Psoas muscle (tissue), 7 donors: ENCODE measurements at regions not wholly inside any gene's neighbourhood (a gene's known extent, or its start where the extent isn't known, plus 50 kb on each side); places are given as distances from the start of the nearest gene placed in this dataset.

Experiments used
- ATAC-seq, 4 donors: fragments of 200-7000 bp; cut with Tn5 transposase; one replicate each; pipeline ENCODE4 v1.9.1; 2020; ENCODE audit warnings: moderate library complexity in 3 of 4, mild to moderate bottlenecking in 2 of 4
- DNase-seq, 2 donors: peaks; one replicate each; pipeline ENCODE4 v3.0.0-alpha.2; 2020
- H3K27ac ChIP-seq: fragments of 200-600 bp; one replicate; pipeline ENCODE4 v1.8.0; 2022
- H3K27me3 ChIP-seq, 3 donors: fragments of 200-600 bp in 1 of 3; one replicate each; pipeline versions ENCODE4 v1.6.1 to v1.8.0; 2013 to 2022; ENCODE audit warnings: low read length in 2 of 3, mild to moderate bottlenecking in 2 of 3, moderate library complexity in 1 of 3; ENCODE audit not compliant: insufficient read depth in 3 of 3
- H3K36me3 ChIP-seq, 2 donors: fragments of 200-600 bp in 1 of 2; one replicate each; pipeline versions ENCODE4 v1.6.1 to v1.8.0; 2013 to 2022; ENCODE audit warnings: low read depth in 1 of 2, mild to moderate bottlenecking in 1 of 2, moderate library complexity in 1 of 2; ENCODE audit not compliant: insufficient read depth in 1 of 2
- H3K4me1 ChIP-seq: fragments of 200-600 bp; one replicate; pipeline ENCODE4 v1.8.0; 2022
- H3K4me3 ChIP-seq: fragments of 200-600 bp; one replicate; pipeline ENCODE4 v1.8.0; 2022; ENCODE audit warnings: mild to moderate bottlenecking
- H3K9me3 ChIP-seq: fragments of 200-600 bp; one replicate; pipeline ENCODE4 v1.8.0; 2022
- WGBS, 3 donors: extraction: QIAGEN DNeasy Blood & Tissue Kit; methylation state at CpG; one replicate each; pipeline versions ENCODE4 v1.1.6 to v1.1.7; 2013; 5-methylcytosine and 5-hydroxymethylcytosine counted together
- intact Hi-C, 2 donors: fragments of 100-400 bp; cut with DNase I; formaldehyde crosslinking; loops; one replicate each; pipeline versions ENCODE4 v1.11.0 to v1.14.2; 2022
- TF ChIP-seq, protein P1 (sequence below): fragments of 200-600 bp; IDR thresholded peaks from one replicate; pipeline ENCODE4 v1.8.0; 2022; ENCODE audit warnings: antibody characterized with exemption
- donor health status: healthy with polysubstance abuse.
- donor health status: DM: no; HTN: no; CAD: no; lungs with moderate emphysema.
- donor health status: Bipolar disorder and iron deficiency.
- donor health status: healthy.
- donor health status: DM: yes; HTN: yes; CAD: no.
- donor health status: DM: no; HTN: no; CAD: no.
- donor health status: DM: yes; HTN: yes; CAD: no.

DNA sequence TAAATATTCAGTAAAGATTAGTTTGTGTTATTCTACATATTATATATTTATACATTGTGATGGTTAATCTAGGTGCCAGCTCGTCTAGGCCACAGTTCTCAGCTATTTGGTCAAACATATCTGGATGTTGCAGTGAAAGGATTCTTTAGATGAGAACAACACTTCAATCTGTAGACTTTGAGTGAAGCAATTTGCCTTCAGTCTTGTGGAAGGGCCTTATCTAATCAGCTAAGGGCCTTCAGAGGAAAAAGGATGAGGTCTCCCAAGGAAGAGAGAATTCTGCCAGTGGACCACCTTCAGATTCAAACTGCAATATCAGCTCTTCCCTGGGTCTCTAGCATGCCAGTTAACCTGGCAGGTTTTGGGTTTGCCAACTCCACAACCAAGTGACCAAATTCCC lies 112.0 kb downstream of the SH3TC2 start:
- H3K27ac ChIP-seq, result peak overlapping the region; percentile 97
- no peaks in the 10 kb centered on the region for H3K36me3 ChIP-seq
- H3K27me3 ChIP-seq, result no peaks in the 10 kb centered on the region
- DNase-seq, result no peak
- TF ChIP-seq, protein P1, sequence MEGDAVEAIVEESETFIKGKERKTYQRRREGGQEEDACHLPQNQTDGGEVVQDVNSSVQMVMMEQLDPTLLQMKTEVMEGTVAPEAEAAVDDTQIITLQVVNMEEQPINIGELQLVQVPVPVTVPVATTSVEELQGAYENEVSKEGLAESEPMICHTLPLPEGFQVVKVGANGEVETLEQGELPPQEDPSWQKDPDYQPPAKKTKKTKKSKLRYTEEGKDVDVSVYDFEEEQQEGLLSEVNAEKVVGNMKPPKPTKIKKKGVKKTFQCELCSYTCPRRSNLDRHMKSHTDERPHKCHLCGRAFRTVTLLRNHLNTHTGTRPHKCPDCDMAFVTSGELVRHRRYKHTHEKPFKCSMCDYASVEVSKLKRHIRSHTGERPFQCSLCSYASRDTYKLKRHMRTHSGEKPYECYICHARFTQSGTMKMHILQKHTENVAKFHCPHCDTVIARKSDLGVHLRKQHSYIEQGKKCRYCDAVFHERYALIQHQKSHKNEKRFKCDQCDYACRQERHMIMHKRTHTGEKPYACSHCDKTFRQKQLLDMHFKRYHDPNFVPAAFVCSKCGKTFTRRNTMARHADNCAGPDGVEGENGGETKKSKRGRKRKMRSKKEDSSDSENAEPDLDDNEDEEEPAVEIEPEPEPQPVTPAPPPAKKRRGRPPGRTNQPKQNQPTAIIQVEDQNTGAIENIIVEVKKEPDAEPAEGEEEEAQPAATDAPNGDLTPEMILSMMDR, result no peak
- peak in 1 of 4 donors; percentile 34 for ATAC-seq
- H3K4me1 ChIP-seq, result peaks cover 22% of the 10 kb centered on the region
- intact Hi-C loops, result loop anchor here in 1 of 2 donors (5.0 kb wide), 2 partner anchors 86 to 124 kb away; partner anchors contain the start of gene ADRB2
- no peaks in the 10 kb centered on the region for H3K9me3 ChIP-seq
- WGBS, 3 donors, result 39 to 63% (median 45%) methylated on average over 1 of the region's 1 CpG
- H3K4me3 ChIP-seq, result peak overlapping the region; percentile 29

DNA sequence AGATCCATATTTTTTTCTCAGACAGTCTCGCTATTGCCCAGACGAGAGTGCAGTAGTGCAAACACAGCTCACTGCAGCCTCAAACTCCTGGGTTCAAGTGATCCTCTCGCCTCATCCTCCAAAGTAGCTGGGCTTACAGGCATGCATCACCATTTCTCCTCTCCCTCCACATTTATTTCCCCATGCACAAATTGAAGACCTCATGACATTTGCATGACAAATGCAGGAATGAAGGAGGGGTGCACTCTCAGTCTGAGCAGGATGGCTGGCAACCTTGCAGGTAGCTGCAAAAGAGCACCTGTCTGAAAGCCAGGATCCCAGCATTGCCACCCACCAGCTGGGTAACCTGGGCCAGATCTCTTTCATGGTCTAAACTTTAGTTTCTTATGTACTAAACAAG lies 111.2 kb downstream of the SH3TC2 start:
- peaks cover 22% of the 10 kb centered on the region for H3K4me1 ChIP-seq
- H3K27me3 ChIP-seq, result no peaks in the 10 kb centered on the region
- no peak for DNase-seq
- H3K9me3 ChIP-seq, result no peaks in the 10 kb centered on the region
- ATAC-seq, result no peak
- intact Hi-C loops, result loop anchor here in 1 of 2 donors (5.0 kb wide), 2 partner anchors 86 to 124 kb away; partner anchors contain the start of gene ADRB2
- H3K36me3 ChIP-seq, result no peaks in the 10 kb centered on the region
- TF ChIP-seq, protein P1, result no peak
- H3K4me3 ChIP-seq, result no peak overlapping the region
- peak overlapping the region; percentile 97 for H3K27ac ChIP-seq
- 85 to 95% (median 93%) methylated on average over 3 of the region's 3 CpGs for WGBS, 3 donors

DNA sequence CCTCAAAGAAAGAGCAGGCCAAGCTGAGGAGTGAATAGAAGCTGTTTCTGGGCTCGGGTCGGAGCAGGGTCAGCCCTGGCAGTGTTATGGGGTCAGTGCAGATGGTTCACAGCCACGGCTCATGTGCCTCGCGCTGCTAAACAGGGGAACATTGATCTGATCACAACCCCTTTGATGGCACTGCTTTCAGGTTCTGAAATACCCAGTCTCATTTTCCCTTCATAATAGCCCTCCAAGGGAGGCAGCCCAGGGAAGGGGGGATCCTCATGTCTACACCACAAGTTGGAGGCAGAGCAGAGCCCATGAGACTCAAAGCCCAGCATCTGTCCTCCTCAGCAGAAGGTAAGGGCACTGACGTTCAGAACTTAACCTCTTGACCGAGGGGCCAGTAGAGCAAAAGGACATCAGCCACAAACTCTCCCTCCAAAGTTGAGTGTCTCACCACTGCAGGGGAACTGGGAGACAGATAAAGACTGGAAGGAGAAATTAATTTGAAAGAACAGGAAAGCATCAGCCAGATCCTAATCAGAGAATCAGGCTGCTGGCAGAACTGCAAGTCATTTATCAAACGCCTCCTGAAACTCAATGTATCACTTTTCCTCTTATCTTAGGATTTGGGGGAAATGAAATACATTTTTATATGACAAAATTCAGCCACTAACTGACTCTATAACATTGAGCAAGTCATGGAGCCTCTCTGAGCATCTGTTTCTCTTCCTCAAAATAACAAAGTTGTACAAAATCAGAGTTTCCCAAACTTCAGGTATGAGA lies 110.6 kb downstream of the SH3TC2 start:
- no peak overlapping the region for H3K27ac ChIP-seq
- no peaks in the 10 kb centered on the region for H3K9me3 ChIP-seq
- no peak for ATAC-seq
- TF ChIP-seq, protein P1, result no peak
- H3K27me3 ChIP-seq, result no peaks in the 10 kb centered on the region
- H3K36me3 ChIP-seq, result no peaks in the 10 kb centered on the region
- H3K4me1 ChIP-seq, result peaks cover 22% of the 10 kb centered on the region
- no peak overlapping the region for H3K4me3 ChIP-seq
- intact Hi-C loops, result loop anchor here in 1 of 2 donors (5.0 kb wide), 2 partner anchors 85 to 125 kb away; partner anchors contain the start of gene ADRB2
- WGBS, 3 donors, result 55 to 72% (median 65%) methylated on average over 8 of the region's 8 CpGs
- no peak for DNase-seq

DNA sequence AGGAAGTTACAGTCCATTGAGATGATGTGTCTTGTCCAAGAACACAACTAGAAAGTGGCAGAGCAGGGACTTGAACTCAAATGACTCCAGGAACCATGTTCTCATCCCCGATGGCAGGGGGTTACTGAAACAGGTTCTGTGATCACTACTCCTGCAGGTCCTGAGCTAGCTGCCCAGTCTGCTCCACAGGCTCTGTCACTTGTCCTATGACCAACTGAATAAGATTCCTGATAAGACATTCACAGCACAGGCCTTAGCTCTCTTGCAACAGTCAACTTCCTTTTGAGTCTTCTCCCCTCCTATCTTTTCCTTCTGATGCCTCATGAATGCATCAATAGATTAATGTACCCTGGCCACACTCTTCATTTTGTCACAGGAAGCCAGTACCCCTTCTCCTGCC lies 109.2 kb downstream of the SH3TC2 start:
- H3K4me3 ChIP-seq, result no peak overlapping the region
- H3K36me3 ChIP-seq, result no peaks in the 10 kb centered on the region
- H3K9me3 ChIP-seq, result no peaks in the 10 kb centered on the region
- ATAC-seq, result peak in 1 of 4 donors; percentile 9
- intact Hi-C loops, result loop anchor here in 1 of 2 donors (5.0 kb wide), 2 partner anchors 84 to 126 kb away; partner anchors contain the start of gene ADRB2
- H3K27me3 ChIP-seq, result no peaks in the 10 kb centered on the region
- TF ChIP-seq, protein P1, result no peak
- no peak for DNase-seq
- H3K4me1 ChIP-seq, result peaks cover 21% of the 10 kb centered on the region
- no peak overlapping the region for H3K27ac ChIP-seq
- 75 to 95% (median 81%) methylated on average over 1 of the region's 1 CpG for WGBS, 3 donors
